ENCODE measurements at regions not wholly inside any gene's neighbourhood (a gene's known extent, or its start where the extent isn't known, plus 50 kb on each side); places are given as distances from the start of the nearest gene placed in this dataset.

DNA sequence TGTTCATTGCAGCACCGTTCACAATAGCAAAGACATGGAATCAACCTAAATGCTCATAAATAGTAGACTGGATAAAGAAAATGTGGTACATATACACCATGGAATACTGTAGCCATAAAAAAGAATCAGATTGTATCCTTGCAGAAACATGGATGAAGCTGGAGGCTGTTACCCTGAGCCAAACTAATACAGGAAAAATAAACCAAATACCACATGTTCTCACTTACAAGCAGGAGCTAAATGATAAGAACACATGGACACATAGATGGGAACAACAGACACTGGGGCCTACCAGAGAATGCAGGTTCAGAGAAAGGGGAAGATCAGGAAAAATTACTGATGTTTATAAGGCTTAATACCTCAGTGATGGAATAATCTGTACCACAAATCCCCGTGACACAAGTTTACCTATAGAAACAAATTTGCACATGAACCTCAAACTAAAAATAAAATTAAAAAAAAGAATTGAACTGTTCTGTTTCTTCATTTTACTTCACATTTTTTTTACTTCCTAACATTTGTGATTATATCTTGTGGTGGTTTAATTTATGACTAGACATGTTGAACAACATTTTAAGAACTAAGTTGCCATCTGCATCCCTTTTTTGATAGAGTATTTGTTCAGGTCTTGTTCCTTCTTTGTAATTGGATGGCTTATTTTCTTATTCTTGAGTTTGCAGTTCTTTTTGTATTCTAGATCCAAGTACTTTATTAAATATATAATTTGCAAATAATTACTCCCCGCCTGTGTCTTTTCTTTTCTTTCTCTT is 835.2 kb downstream of the FSCB start:
- no peaks in the 10 kb centered on the region for H3K4me1 ChIP-seq (ENCODE audit: control insufficient read depth, insufficient read depth, low read length)
- H3K4me3 ChIP-seq (ENCODE audit: low read depth, low read length), result no peak overlapping the region
- ChIA-PET CTCF (no interaction called here), POLR2A (no interaction called here)
- H3K9me3 ChIP-seq (ENCODE audit: control insufficient read depth, insufficient read depth, low read depth, low read length), result no peaks in the 10 kb centered on the region
- no peak overlapping the region for H3K27ac ChIP-seq (ENCODE audit: extremely low read depth, low read depth, low read length)
- TF ChIP-seq, protein P1, sequence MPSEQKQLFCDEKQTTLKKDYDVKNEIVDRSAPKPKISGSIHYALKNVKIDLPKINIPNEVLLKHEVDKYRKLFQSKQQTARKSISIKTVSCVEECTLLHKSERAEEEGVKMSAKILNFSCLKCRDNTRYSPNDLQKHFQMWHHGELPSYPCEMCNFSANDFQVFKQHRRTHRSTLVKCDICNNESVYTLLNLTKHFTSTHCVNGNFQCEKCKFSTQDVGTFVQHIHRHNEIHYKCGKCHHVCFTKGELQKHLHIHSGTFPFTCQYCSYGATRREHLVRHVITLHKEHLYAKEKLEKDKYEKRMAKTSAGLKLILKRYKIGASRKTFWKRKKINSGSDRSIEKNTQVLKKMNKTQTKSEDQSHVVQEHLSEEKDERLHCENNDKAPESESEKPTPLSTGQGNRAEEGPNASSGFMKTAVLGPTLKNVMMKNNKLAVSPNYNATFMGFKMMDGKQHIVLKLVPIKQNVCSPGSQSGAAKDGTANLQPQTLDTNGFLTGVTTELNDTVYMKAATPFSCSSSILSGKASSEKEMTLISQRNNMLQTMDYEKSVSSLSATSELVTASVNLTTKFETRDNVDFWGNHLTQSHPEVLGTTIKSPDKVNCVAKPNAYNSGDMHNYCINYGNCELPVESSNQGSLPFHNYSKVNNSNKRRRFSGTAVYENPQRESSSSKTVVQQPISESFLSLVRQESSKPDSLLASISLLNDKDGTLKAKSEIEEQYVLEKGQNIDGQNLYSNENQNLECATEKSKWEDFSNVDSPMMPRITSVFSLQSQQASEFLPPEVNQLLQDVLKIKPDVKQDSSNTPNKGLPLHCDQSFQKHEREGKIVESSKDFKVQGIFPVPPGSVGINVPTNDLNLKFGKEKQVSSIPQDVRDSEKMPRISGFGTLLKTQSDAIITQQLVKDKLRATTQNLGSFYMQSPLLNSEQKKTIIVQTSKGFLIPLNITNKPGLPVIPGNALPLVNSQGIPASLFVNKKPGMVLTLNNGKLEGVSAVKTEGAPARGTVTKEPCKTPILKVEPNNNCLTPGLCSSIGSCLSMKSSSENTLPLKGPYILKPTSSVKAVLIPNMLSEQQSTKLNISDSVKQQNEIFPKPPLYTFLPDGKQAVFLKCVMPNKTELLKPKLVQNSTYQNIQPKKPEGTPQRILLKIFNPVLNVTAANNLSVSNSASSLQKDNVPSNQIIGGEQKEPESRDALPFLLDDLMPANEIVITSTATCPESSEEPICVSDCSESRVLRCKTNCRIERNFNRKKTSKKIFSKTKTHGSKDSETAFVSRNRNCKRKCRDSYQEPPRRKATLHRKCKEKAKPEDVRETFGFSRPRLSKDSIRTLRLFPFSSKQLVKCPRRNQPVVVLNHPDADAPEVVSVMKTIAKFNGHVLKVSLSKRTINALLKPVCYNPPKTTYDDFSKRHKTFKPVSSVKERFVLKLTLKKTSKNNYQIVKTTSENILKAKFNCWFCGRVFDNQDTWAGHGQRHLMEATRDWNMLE (tag by site-specific recombination; conservative IDR thresholded peaks at IDR 0.05; ENCODE audit: low read depth), result no peak
- TF ChIP-seq ZNF624 (tag by site-specific recombination; IDR thresholded peaks at IDR 0.05), result no peak
- no peak for TF ChIP-seq ZNF10 (tag by site-specific recombination; IDR thresholded peaks at IDR 0.05)
- TF ChIP-seq HIC1 (tag by site-specific recombination; IDR thresholded peaks at IDR 0.05), result no peak
- TF ChIP-seq GLIS1 (tag by site-specific recombination; IDR thresholded peaks at IDR 0.05), result no peak
- no peaks in the 10 kb centered on the region for H3K36me3 ChIP-seq (ENCODE audit: control insufficient read depth in 2 of 2, insufficient read depth in 1 of 2, low read length in 2 of 2)

DNA sequence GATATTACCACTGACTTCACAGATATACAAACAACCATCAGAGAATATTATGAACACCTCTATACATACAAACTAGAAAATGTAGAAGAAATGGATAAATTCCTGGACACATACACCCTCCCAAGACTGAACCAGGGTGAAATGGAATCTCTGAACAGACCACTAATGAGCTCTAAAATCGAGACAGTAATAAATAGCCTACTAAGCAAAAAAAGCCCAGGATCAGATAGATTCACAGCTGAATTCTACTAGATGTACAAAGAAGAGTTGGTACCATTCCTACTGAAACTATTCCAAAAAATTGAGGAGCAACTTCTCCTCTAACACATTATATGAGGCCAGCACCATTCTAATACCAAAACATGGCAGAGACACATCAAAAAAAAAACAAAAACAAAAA is 837.7 kb downstream of the FSCB start:
- CTCF ChIA-PET, result interaction anchor here (0.6 kb wide), 1 partner anchor 12 kb away, joined by 3 read pairs; no protein-coding TSS in a partner anchor
- POLR2A ChIA-PET, result no interaction called here
- no peak for TF ChIP-seq ZNF626 (tag by site-specific recombination; IDR thresholded peaks at IDR 0.05)
- TF ChIP-seq, protein P2, sequence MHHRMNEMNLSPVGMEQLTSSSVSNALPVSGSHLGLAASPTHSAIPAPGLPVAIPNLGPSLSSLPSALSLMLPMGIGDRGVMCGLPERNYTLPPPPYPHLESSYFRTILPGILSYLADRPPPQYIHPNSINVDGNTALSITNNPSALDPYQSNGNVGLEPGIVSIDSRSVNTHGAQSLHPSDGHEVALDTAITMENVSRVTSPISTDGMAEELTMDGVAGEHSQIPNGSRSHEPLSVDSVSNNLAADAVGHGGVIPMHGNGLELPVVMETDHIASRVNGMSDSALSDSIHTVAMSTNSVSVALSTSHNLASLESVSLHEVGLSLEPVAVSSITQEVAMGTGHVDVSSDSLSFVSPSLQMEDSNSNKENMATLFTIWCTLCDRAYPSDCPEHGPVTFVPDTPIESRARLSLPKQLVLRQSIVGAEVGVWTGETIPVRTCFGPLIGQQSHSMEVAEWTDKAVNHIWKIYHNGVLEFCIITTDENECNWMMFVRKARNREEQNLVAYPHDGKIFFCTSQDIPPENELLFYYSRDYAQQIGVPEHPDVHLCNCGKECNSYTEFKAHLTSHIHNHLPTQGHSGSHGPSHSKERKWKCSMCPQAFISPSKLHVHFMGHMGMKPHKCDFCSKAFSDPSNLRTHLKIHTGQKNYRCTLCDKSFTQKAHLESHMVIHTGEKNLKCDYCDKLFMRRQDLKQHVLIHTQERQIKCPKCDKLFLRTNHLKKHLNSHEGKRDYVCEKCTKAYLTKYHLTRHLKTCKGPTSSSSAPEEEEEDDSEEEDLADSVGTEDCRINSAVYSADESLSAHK (tag by site-specific recombination; IDR thresholded peaks at IDR 0.05), result no peak
- TF ChIP-seq ZNF140 (tag by site-specific recombination; IDR thresholded peaks at IDR 0.05), result no peak
- TF ChIP-seq ZNF24 (tag by site-specific recombination; IDR thresholded peaks at IDR 0.05), result no peak
- no peak for TF ChIP-seq ZBTB6 (tag by site-specific recombination; IDR thresholded peaks at IDR 0.05)
- no peak for TF ChIP-seq ZNF423 (tag by site-specific recombination; IDR thresholded peaks at IDR 0.05)
- no peak for TF ChIP-seq ZFHX2 (tag by site-specific recombination; conservative IDR thresholded peaks at IDR 0.05)
- TF ChIP-seq HOXD13 (CRISPR knock-in tag; IDR thresholded peaks at IDR 0.05; ENCODE audit: borderline replicate concordance), result no peak

More for the DNA sequence above, 837.7 kb downstream of the FSCB start:
- Histone ChIP-seq H3K36me3 (ENCODE audit: control insufficient read depth in 2 of 2, insufficient read depth in 1 of 2, low read length in 2 of 2) (no peaks in the 10 kb centered on the region), H3K4me1 (ENCODE audit: control insufficient read depth, insufficient read depth, low read length) (no peaks in the 10 kb centered on the region), H3K27ac (ENCODE audit: extremely low read depth, low read depth, low read length) (no peak overlapping the region), H3K4me3 (ENCODE audit: low read depth, low read length) (no peak overlapping the region), H3K9me3 (ENCODE audit: control insufficient read depth, insufficient read depth, low read depth, low read length) (no peaks in the 10 kb centered on the region)

All from HEK293 (cell line).